K562 (cell line): ENCODE measurements at regions not wholly inside any gene's neighbourhood (a gene's known extent, or its start where the extent isn't known, plus 50 kb on each side); places are given as distances from the start of the nearest gene placed in this dataset.

Source experiments
- ATAC-seq: fragments of 200-7000 bp; cut with Tn5 transposase; 3 replicates; pipeline ENCODE4 v1.9.1; 2020; ENCODE audit warnings: moderate library complexity
- BruUV-seq: library from RNA; stranded (reverse); fragments of 400-500 nt; replicated peaks from 2 replicates; lab custom pipeline; 2021; lab: Mats Ljungman, UMichigan
- CTCF ChIA-PET: fragments of 300-600 bp; formaldehyde crosslinking; extraction: SDS; loops from one replicate; lab custom pipeline; 2021; ENCODE audit warnings: low intra/inter-chr PET ratio; lab: Yijun Ruan, JAX
- POLR2A ChIA-PET: fragments of 300-600, 350-650 bp; sonication (Branson Sonifier 250); formaldehyde crosslinking; extraction: SDS; loops from one replicate; lab custom pipeline; 2021; ENCODE audit warnings: antibody characterized with exemption, inconsistent platforms; lab: Yijun Ruan, JAX
- DNase-seq, 4 experiments: peaks; one replicate each; pipeline versions ENCODE4 v3.0.0 to v3.0.0-alpha.2; 2011 to 2018; ENCODE audit warnings: low spot score in 3 of 4, mixed read lengths in 3 of 4; ENCODE audit errors: extremely low read depth in 1 of 4
- FAIRE-seq: peaks from 2 replicates; lab custom pipeline; 2011; peaks lifted over from hg19 to GRCh38; lab: Jason Lieb, UNC
- H2AFZ ChIP-seq: 2 replicates; pipeline ENCODE4 v1.6.0; 2011; ENCODE audit warnings: low read depth, low read length, control low read depth, inconsistent platforms
- H3K27ac ChIP-seq: fragments of 200-600 bp; 3 replicates; pipeline ENCODE4 v1.8.0; 2011; ENCODE audit warnings: low read depth, mild to moderate bottlenecking, control low read depth, inconsistent platforms, low read length, moderate library complexity, mixed read lengths; ENCODE audit errors: extremely low read depth
- H3K27me3 ChIP-seq, 2 experiments: fragments of 300-600 bp in 1 of 2; 2 replicates in 1 of 2; 3 replicates in 1 of 2; pipeline versions ENCODE4 v1.6.0 to v1.8.0; 2011; ENCODE audit warnings: inconsistent platforms in 2 of 2, low read length in 2 of 2, mild to moderate bottlenecking in 1 of 2, mixed read lengths in 1 of 2, moderate library complexity in 1 of 2; ENCODE audit not compliant: control insufficient read depth in 2 of 2, insufficient read depth in 2 of 2
- H3K36me3 ChIP-seq: fragments of 300-600 bp; 3 replicates; pipeline ENCODE4 v1.8.0; 2011; ENCODE audit warnings: mild to moderate bottlenecking, low read length, inconsistent platforms; ENCODE audit not compliant: control insufficient read depth, insufficient read depth
- H3K4me1 ChIP-seq, 2 experiments: fragments of 200-600 bp in 1 of 2; replicated peaks in 1 of 2; 2 replicates in 1 of 2; 3 replicates in 1 of 2; pipeline versions ENCODE4 v1.5.1 to v1.8.0; 2011; ENCODE audit warnings: inconsistent platforms in 2 of 2, low read length in 2 of 2, mild to moderate bottlenecking in 1 of 2, mixed read lengths in 1 of 2, moderate library complexity in 1 of 2; ENCODE audit not compliant: control insufficient read depth in 2 of 2, insufficient read depth in 2 of 2
- H3K4me2 ChIP-seq: 2 replicates; pipeline ENCODE4 v1.6.1; 2011; ENCODE audit warnings: low read length, control low read depth, inconsistent platforms, mixed read lengths; ENCODE audit not compliant: insufficient read depth
- H3K4me3 ChIP-seq: fragments of 200-600 bp; sonication (generic), shearing (Covaris generic); 2 replicates; pipeline ENCODE4 v1.5.1; 2016; ENCODE audit warnings: control low read depth, inconsistent platforms
- H3K79me2 ChIP-seq: fragments of 200-600 bp; 3 replicates; pipeline ENCODE4 v1.8.0; 2011; ENCODE audit warnings: low read length, inconsistent platforms; ENCODE audit not compliant: control insufficient read depth, insufficient read depth
- H3K9ac ChIP-seq, 2 experiments: 2 replicates each; pipeline versions ENCODE4 v1.6.0 to v1.6.1; 2011; ENCODE audit warnings: low read depth in 2 of 2, low read length in 2 of 2, control low read depth in 1 of 2, inconsistent platforms in 1 of 2, mild to moderate bottlenecking in 1 of 2, mixed read lengths in 1 of 2; ENCODE audit not compliant: insufficient read depth in 1 of 2
- H3K9me1 ChIP-seq: one replicate; pipeline ENCODE4 v1.6.0; 2011; ENCODE audit warnings: inconsistent platforms, mild to moderate bottlenecking, low read length, moderate library complexity; ENCODE audit not compliant: control insufficient read depth, insufficient read depth
- H3K9me3 ChIP-seq: replicated peaks from 2 replicates; pipeline ENCODE4 v1.5.1; 2011; ENCODE audit warnings: low read depth, low read length, inconsistent platforms; ENCODE audit not compliant: control insufficient read depth, insufficient read depth
- H4K20me1 ChIP-seq: replicated peaks from 2 replicates; pipeline ENCODE4 v1.6.1; 2011; ENCODE audit warnings: low read length, inconsistent platforms, mixed read lengths; ENCODE audit not compliant: control insufficient read depth, insufficient read depth
- BRD4 ChIP-seq: fragments of 200-600 bp; sonication (generic); IDR thresholded peaks from 2 replicates; pipeline ENCODE4 v1.6.1; 2017; ENCODE audit warnings: inconsistent platforms
- C11orf30 ChIP-seq: fragments of 450-650 bp; IDR thresholded peaks from 2 replicates; pipeline ENCODE4 v1.6.1; 2016; ENCODE audit warnings: low read depth, mild to moderate bottlenecking
- CAMTA2 ChIP-seq: fragments of 250-450 bp; sonication (Bioruptor Pico); conservative IDR thresholded peaks from 2 replicates; pipeline ENCODE4 v1.5.1; 2022
- DDX20 ChIP-seq: fragments of 450-650 bp; IDR thresholded peaks from 2 replicates; pipeline ENCODE4 v1.6.1; 2016; ENCODE audit warnings: missing genetic modification characterization, low read depth, mild to moderate bottlenecking, missing compliant biosample characterization, moderate library complexity
- EZH2 ChIP-seq: IDR thresholded peaks from 2 replicates; pipeline ENCODE4 v1.6.1; 2012; ENCODE audit warnings: low read depth, mild to moderate bottlenecking, inconsistent platforms, low read length, borderline replicate concordance
- FOS ChIP-seq: IDR thresholded peaks from 3 replicates; pipeline ENCODE4 v1.6.1; 2011; ENCODE audit not compliant: insufficient read length; ENCODE audit errors: extremely low read depth
- RAD51 ChIP-seq: fragments of 450-650 bp; IDR thresholded peaks from 2 replicates; pipeline ENCODE4 v1.7.1; 2016; ENCODE audit warnings: low read depth, mild to moderate bottlenecking, borderline replicate concordance
- SIRT6 ChIP-seq: IDR thresholded peaks from one replicate; pipeline ENCODE4 v1.6.1; 2012; ENCODE audit warnings: low read depth, mild to moderate bottlenecking, control low read depth, inconsistent platforms, low read length, moderate library complexity
- SMARCA4 ChIP-seq: fragments of 450-650 bp; IDR thresholded peaks from 2 replicates; pipeline ENCODE4 v1.6.1; 2016
- TCF7 ChIP-seq: sonication (generic); IDR thresholded peaks from 2 replicates; pipeline ENCODE4 v1.6.1; 2016; ENCODE audit warnings: antibody characterized with exemption, borderline replicate concordance
- ZNF134 ChIP-seq: fragments of 250-450 bp; sonication (Bioruptor Pico); conservative IDR thresholded peaks from 2 replicates; pipeline ENCODE4 v1.4.0; 2020
- ZNF445 ChIP-seq: fragments of 250-450 bp; sonication (Bioruptor Pico); IDR thresholded peaks from 2 replicates; pipeline ENCODE4 v1.4.0; 2020; ENCODE audit warnings: low read depth, mild to moderate bottlenecking, moderate library complexity
- WGBS: fragments of 100-300 bp; shearing (Covaris generic); methylation state at CpG from one replicate; pipeline ENCODE4 v1.1.6; 2016; ENCODE audit warnings: low coverage, mixed read lengths; ENCODE audit not compliant: insufficient coverage; ENCODE audit errors: missing lambda C conversion rate; 5-methylcytosine and 5-hydroxymethylcytosine counted together
- in situ Hi-C: fragments of 300-500 bp; cut with MboI; formaldehyde crosslinking; loops from 4 replicates; pipeline ENCODE4 v1.15.0; 2018; ENCODE audit warnings: inconsistent platforms, mixed read lengths
- intact Hi-C: fragments of 100-400 bp; cut with micrococcal nuclease; formaldehyde crosslinking; loops from 2 replicates; pipeline ENCODE4 v1.14.2; 2022
- TF ChIP-seq, protein P1 (sequence below): fragments of 200-800 bp; sonication (Bioruptor generic); IDR thresholded peaks from 2 replicates; pipeline ENCODE4 v1.6.1; 2016; ENCODE audit warnings: missing genetic modification characterization, missing compliant biosample characterization
- TF ChIP-seq, protein P2 (sequence below): fragments of 450-650 bp; IDR thresholded peaks from 2 replicates; pipeline ENCODE4 v1.6.1; 2016; ENCODE audit warnings: mild to moderate bottlenecking

DNA sequence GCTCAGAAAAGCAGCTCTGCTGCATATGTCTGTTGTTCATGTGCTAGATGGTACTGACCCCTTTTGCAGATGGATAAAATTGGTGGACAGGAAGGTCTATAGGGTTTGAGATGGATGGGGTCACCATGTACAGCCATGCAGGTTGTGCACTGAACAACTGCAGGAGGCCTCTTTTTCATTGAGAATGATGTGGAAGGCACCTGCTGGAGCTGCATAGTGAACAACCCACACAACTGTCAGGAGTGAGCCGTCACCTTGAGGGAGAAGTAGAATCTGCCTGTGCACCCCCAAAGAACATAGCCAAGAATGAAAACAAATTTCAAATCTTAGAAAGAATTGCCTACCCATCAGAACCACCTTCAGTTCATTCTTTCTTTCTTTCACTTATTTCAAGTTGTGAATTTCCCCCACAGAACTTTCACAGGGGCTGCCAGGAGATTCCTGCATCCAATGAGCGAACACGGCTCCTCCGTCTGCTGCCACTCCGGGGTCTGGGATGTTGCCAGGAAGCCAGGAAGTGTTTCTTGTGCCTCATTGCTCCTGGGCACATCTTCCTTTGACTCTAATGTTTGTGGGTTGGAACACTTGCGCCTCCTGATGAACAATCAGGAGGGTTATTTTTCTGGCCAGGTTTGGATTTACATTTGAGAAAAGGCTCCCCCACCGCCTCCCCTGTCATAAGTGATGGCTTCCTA is 53.7 kb upstream of the DOCK1 start:
- CTCF ChIA-PET = no interaction called here
- H3K4me3 ChIP-seq = no peak overlapping the region
- 2% methylated on average over 6 of the region's 7 CpGs for WGBS
- no peaks in the 10 kb centered on the region for H3K79me2 ChIP-seq
- no peak overlapping the region for H3K4me2 ChIP-seq
- FAIRE-seq (no peak), ATAC-seq (no peak)
- no peaks in the 10 kb centered on the region for H3K9me3 ChIP-seq
- H3K27ac ChIP-seq = no peak overlapping the region
- no peaks in the 10 kb centered on the region for H3K27me3 ChIP-seq
- no peak overlapping the region for H2AFZ ChIP-seq
- TF ChIP-seq ZNF445 (CRISPR knock-in tag) = no peak
- TF ChIP-seq TCF7 = no peak
- TF ChIP-seq C11orf30 = no peak
- TF ChIP-seq FOS = no peak
- no peak for TF ChIP-seq SIRT6
- no peak for TF ChIP-seq DDX20
- no peak for TF ChIP-seq SMARCA4
- TF ChIP-seq CAMTA2 (CRISPR knock-in tag) = no peak
- no peak for TF ChIP-seq RAD51
- TF ChIP-seq BRD4 = no peak
- TF ChIP-seq ZNF134 (CRISPR knock-in tag) = no peak
- TF ChIP-seq, protein P1, sequence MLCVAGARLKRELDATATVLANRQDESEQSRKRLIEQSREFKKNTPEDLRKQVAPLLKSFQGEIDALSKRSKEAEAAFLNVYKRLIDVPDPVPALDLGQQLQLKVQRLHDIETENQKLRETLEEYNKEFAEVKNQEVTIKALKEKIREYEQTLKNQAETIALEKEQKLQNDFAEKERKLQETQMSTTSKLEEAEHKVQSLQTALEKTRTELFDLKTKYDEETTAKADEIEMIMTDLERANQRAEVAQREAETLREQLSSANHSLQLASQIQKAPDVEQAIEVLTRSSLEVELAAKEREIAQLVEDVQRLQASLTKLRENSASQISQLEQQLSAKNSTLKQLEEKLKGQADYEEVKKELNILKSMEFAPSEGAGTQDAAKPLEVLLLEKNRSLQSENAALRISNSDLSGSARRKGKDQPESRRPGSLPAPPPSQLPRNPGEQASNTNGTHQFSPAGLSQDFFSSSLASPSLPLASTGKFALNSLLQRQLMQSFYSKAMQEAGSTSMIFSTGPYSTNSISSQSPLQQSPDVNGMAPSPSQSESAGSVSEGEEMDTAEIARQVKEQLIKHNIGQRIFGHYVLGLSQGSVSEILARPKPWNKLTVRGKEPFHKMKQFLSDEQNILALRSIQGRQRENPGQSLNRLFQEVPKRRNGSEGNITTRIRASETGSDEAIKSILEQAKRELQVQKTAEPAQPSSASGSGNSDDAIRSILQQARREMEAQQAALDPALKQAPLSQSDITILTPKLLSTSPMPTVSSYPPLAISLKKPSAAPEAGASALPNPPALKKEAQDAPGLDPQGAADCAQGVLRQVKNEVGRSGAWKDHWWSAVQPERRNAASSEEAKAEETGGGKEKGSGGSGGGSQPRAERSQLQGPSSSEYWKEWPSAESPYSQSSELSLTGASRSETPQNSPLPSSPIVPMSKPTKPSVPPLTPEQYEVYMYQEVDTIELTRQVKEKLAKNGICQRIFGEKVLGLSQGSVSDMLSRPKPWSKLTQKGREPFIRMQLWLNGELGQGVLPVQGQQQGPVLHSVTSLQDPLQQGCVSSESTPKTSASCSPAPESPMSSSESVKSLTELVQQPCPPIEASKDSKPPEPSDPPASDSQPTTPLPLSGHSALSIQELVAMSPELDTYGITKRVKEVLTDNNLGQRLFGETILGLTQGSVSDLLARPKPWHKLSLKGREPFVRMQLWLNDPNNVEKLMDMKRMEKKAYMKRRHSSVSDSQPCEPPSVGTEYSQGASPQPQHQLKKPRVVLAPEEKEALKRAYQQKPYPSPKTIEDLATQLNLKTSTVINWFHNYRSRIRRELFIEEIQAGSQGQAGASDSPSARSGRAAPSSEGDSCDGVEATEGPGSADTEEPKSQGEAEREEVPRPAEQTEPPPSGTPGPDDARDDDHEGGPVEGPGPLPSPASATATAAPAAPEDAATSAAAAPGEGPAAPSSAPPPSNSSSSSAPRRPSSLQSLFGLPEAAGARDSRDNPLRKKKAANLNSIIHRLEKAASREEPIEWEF (CRISPR knock-in tag) = no peak
- TF ChIP-seq, protein P2, sequence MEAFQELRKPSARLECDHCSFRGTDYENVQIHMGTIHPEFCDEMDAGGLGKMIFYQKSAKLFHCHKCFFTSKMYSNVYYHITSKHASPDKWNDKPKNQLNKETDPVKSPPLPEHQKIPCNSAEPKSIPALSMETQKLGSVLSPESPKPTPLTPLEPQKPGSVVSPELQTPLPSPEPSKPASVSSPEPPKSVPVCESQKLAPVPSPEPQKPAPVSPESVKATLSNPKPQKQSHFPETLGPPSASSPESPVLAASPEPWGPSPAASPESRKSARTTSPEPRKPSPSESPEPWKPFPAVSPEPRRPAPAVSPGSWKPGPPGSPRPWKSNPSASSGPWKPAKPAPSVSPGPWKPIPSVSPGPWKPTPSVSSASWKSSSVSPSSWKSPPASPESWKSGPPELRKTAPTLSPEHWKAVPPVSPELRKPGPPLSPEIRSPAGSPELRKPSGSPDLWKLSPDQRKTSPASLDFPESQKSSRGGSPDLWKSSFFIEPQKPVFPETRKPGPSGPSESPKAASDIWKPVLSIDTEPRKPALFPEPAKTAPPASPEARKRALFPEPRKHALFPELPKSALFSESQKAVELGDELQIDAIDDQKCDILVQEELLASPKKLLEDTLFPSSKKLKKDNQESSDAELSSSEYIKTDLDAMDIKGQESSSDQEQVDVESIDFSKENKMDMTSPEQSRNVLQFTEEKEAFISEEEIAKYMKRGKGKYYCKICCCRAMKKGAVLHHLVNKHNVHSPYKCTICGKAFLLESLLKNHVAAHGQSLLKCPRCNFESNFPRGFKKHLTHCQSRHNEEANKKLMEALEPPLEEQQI = no peak
- TF ChIP-seq EZH2 = no peak
- TF ChIP-seq, all 486 proteins: peak for 0
- DNase-seq = no peak
- no peaks in the 10 kb centered on the region for H3K9me1 ChIP-seq
- in situ Hi-C loops = no loop called here
- H4K20me1 ChIP-seq = no peaks in the 10 kb centered on the region
- H3K36me3 ChIP-seq = no peaks in the 10 kb centered on the region
- intact Hi-C loops = no loop called here
- POLR2A ChIA-PET = no interaction called here
- H3K9ac ChIP-seq = no peak overlapping the region
- BruUV-seq = no TSS peak
- no peaks in the 10 kb centered on the region for H3K4me1 ChIP-seq
